Raji (cell line): ENCODE measurements at regions not wholly inside any gene's neighbourhood (a gene's known extent, or its start where the extent isn't known, plus 50 kb on each side); places are given as distances from the start of the nearest gene placed in this dataset.

Experiments used
- POLR2A ChIP-seq: IDR thresholded peaks from 2 replicates; pipeline ENCODE4 v1.6.1; 2011; ENCODE audit warnings: low read depth, low read length, control low read depth; ENCODE audit not compliant: insufficient read depth

DNA sequence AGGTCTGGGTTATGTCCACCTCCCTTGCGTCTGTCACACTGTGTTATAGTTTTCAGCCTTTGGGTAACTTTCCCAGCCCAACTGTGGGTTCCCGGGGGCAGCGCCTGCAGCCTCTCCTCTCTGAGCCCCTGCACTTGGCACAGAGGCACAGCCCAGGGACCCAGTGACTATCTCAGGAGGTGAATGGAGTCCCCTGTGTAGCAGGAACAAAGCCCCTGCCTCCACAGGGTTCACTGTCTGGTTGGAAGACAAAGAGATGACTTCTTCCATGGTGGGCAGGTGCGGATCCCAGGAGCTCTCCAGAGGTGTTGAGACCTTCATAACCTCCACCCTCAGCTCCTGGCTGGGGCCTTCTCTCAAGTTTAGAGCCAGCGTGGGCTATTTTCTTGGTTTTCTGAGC, 156.9 kb downstream of the C9orf50 start:
- TF ChIP-seq POLR2A = no peak

DNA sequence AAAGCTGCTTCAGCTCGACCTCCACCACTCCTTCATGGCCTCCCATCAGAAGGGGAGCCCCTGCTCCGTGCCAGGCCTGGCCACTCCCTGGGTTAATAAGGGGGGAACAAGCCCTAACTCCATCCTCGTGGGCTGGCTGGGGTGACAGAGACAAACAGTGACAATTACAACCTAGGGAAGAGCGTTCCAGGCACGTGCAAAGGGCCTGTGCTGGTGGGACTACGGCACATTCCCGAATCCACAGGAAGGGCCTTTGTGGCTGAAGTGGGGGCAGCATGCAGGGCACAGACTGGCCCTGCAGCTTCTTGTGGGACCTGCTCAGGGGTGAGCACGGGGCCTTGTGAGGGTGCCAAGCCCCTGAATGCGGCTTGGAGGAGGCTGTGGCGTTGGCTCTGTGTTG, 157.4 kb downstream of the C9orf50 start:
- TF ChIP-seq POLR2A = no peak

DNA sequence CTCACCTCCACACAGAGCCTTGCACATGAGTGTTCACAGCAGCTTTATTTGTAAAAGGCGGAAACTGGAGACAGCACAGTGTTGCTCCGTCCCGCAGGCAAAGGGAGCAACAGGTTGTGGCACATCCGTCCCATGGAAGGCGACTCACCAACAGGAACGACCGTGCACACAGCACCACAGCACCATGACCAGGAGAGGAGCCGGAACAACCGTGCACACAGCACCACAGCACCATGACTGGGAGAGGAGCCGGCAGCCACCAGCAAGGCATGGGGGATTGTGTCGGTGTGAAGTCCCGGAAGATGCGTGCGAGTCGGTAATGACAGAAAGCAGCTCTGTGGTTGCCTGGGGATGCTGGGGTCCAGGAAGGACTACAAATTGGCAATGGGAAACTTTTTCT, 158.5 kb downstream of the C9orf50 start:
- TF ChIP-seq POLR2A = no peak

DNA sequence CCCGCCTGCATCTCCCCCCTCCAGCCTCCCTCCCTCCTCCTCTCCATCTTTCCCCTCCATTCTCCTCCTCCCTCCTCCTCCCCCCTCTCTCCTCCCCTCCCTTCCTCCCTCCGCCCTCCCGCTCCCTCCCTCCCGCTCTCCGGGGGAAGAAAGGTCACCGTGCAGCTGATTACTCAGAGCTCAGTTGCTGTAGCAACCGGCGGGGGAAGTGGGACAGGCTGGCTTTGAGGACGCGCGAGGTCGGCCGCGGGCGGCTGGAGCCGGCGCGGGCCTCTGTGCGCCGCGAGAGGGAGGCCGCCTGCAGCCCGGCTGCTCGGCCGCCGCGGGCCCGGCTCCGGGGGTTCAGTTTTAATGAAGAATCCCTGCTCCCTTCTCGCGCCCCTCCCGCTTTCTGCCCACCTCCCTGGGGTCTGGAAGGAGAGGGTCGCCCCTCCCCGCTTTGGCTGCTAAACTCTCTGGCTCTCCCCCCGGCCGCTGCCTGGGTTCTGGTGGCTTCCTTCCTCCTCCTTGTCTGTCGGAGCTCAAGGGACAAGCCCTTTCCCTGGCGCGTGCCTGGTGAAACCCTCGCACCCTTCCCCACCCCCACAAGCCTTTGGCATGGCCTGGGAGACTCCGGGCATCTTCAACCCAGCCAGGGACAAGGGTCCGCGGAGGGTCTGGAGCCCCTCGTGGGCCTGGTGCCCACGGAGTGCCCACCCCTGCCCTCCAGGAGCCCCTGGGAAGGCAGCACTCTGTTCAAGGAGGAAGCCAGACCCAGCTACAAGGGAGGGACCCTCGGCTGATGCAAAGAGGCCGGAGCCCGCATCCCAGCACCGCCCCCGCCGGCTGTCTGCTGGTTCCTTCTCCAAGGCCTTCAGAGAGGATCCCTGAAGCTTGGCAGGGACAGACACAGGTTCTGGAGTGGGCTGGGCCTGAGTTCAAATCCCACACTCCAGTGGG, 160.3 kb downstream of the C9orf50 start:
- TF ChIP-seq POLR2A = no peak

DNA sequence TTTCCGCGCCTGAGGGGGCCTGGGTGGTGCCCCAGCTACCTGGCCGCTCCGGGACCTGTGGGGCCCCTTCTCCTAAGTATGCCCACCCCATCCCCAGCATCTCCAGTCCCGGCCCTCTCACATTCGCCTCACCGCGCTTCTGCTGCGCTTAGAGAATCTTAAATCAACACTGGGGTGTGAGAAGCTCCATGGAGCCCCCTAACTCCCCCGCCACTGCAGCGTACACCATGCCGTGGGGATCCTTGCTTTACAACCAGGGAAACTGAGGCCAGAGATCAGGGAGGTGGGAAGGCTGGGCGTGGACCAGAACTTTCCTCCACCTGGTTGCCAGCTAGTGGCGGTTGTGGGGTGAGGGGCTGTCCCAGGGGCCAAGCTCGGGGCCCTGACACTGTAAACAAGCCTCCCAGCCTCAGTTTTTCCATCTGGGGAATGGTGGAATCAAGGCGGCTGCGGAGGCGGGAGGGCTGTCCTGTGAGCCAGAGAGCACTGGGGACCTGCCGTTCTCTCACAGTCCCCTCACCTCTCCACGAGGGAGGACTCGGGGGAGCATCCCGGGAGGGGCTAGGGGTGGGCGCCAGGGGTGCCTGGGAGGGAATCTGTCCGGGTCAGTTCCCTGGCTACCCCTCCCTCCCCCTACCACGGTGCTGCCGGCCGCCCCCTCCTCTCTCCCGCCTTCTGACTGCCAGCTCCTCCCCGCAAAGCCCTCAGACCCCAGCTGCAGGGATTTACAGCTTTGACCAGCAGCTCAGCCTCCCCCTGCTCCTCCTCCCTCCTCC, 161.2 kb downstream of the C9orf50 start:
- no peak for TF ChIP-seq POLR2A

DNA sequence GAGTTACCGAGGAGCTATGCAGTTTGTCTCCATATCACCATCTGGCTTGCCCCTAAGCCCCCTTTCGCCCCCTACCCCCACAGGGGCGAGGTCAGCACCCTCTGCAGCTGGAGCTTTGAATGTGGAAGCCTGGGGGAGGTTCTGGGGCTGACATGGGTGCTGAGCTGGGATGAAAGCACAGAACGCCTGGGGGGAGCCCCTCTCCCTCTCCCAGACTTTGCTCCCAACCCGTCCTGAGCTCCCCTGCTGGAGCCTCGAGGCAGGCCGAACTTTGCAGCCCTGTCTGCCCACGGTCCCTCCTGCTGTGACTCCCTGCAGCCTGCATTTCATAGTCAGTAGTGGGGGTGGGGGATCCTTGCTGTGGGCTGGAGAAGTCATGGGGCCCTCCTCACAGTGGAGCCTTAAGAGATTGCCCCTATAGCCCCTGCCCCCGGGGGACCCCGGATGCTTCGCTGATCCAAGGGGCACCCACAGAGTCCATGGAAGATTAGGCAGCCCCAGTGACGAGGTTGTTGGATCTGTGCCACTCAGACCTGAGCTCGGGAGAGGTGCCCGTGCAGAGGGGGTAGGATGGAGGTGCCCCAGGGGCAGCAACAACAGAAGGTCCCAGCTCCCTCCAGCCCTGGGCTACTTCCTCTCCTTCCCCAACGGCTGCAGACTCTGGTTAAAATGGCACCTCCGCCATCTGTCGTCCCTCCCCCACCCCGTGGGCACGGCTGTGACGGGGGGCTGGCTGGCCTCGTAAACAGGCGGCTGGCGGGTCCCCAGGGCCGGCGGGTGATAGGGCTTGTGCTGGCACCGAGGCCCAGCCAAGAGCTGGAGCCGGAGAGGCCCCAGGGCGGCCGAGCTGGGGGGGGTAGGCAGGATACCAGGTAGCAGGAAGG, 162.0 kb downstream of the C9orf50 start:
- no peak for TF ChIP-seq POLR2A

DNA sequence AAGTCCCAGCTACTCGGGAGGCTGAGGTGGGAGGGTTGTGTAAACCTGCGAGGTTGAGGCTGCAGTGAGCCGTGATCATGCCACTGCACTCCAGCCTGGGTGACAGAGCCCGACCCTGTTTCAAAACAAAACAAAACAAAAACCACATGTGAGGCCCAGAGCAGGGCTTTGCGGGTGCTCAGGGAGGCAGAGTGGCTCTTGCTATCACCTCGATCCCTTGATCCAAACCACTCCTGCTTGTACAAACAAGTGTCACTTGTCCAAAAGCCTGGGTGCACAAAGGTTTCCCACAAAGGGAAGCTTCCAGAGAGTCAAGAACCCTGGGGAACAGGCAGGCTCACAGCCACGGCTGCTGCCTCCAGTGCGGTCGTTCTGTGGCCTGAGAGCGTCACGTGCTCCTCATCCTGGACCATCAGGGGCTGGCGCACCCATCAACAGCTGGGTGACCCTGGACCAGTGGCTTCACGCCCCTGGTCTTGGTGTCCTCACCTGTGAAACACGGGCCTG, 162.7 kb downstream of the C9orf50 start:
- TF ChIP-seq POLR2A = no peak

DNA sequence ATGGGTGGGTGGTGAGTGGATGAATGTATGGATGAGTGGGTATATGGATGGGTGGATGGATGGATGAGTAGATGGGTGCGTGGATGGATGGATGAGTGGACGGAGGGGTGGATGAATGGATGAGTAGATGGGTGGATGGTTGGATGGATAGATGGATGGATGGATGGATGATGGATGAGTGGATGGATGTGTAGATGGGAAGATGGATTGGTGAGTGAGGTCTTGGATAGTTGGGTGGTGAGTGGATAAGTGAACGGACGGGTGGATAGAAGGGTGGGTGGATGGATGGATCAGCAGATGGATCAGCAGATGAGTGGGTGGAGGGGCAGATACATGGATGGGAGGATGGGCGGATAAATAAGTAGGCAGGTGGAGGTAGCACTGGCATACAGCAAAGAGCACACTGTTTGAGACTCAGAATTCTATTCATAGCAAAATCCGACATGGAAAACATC, 163.5 kb downstream of the C9orf50 start:
- TF ChIP-seq POLR2A = no peak

DNA sequence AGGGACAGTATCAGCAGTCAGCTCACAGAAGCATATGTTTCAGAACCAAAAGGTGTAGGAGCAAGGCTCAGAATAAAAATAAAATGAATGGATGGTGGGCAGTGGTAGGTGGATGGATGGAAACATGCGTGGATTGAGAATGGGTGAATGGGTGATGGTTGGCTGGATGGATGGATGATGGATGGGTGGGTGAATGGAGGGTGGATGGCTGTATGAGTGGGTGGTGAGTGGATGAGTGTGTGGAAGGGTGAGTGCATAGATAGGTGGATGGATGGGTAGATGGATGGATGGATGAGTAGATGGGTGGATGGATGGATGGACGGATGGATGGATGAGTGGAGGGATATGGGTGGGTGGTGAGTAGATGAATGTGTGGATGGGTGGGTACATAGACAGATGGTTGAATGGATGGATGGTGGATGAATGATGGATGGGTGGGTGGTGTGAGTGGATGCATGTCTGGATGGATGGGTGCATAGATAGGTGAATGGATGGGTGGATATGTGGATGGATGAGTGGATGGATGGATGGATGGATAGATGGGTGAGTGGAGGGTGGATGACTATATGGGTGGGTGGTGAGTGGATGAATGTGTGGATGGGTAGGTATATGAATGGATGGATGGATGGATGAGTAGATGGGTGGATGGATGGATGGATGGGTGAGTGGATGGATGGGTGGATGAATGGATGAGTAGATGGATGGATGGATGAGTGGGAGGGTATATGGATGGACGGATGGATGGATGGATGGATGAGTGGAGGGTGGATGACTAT, 164.2 kb downstream of the C9orf50 start:
- no peak for TF ChIP-seq POLR2A

DNA sequence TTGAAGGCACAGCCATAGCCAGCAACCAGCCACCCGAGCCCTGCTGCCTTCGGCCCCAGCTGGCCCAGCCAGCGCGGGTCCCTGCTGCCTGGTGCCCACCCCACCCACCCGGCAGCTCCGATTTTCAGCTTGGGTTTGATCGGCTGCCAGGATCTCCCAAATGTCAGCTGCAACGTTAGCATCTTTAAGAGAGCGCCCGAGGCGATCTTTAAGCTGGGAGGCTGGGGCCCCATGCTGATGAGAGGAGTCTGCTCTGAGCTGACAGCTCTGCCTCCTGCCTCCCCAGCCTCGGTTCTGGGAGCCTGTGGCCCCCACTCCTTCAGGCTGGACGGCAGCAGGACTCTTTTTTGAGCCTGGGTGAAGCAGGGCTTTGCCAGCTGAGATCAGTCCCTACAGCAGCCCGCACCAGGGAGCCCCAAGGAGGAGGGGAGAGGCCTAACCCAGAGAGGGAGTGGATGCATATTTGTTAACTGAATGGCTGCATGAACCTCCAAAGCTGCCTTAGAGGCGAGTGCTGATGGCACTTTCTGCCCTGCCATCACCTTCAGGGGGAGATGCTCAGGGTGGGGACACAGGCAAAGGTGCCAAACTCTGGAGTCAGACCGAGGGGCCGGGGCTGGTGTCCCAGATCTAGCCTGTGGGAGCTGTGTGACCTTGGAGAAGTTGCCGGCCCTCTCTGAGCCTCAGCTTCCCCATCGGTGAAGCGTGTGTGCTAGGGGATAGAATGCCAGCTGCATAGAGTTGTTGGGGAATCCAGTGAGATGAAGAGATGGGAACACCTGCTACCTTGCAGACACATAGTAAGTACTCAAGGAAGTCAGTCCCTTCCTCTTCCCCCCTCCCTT, 165.5 kb downstream of the C9orf50 start:
- no peak for TF ChIP-seq POLR2A

DNA sequence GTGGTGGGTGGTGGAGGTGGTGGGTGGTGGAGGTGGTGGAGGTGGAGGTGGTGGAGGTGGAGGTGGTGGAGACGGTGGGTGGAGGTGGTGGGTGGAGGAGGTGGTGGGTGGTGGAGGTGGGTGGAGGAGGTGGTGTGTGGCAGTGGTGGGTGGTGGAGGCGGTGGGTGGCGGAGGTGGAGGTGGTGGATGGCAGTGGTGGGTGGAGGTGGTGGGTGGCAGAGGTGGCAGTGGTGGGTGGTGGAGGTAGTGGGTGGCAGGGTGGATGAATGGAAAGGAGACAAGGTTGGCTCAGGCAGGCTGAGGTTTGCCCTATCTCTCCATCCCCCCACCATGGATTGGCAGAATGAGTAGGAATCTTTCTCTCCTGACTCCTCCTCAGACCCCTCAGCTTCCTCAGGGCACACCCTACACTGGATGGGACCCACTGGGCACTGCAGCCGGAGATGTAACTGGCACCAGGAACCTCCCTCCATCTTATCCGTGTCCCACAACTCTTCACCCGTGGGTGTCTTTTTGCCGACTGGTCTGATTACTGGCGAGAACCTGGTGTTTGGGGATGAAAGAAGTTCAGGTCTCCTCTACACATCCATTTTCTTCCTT, 166.3 kb downstream of the C9orf50 start:
- TF ChIP-seq POLR2A = no peak

DNA sequence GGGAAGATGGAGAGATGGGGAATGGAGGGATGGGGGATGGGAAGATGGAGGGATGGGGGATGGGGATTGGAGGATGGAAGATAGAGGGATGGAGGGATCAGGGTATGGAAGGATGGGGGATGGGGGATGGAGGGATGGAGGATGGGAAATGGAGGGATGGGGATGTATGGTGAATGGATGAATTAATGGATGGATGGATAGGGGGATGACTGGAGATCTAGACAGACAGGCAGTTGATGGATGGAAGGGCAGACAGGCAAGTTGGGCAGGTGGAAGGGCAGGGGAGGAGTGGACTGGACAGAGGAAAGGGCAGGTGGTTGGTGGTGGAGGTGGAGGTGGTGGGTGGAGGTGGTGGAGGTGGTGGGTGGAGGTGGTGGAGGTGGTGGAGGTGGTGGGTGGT, 167.2 kb downstream of the C9orf50 start:
- TF ChIP-seq POLR2A = no peak

DNA sequence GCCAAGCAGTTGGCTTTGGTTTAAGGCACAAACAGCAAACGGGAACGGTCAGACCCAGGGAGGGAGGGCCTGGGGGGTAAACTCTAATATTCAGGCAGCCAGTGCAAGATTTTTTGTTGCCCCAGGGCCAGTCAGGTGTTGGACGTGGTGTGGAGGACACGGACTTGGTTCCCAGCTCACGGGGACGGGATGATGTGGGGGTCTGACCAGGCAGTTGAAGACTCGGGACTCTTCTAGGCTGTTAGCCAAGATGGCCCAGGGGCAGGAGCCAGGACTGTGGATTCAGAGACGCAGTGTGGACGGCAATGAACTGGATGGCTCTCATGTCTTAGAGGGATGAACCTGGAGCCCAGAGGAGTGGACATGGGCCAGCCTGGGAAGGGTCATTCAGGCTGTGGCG, 169.2 kb downstream of the C9orf50 start:
- no peak for TF ChIP-seq POLR2A

DNA sequence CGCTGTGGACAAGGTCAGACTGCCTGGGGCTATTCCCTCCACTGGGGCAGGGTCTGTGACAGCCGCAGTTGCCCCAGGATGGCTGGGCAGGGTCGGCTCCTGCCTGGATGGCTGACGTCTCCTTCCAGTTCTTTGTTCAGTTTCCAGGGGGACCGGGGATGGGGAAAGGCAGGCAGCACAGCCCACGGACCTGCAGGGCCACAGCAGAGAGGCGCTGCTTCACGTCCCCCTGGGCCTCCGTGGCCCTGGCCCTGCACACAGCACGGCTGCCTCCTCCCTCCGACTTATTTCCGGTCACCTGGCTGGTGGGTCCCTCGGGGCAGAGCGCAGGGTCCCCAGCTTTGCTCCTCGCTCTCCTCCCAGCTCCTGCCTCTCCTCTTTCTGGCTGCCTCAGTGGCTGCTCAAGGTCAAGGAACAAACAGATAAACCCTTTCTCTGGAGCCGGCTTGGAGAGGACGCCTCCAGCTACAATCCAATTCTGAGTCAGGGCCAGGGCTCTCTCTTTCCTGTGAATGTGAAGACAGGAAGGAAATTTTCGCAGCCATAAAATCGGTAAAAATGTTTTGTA, 169.7 kb downstream of the C9orf50 start:
- no peak for TF ChIP-seq POLR2A
